HepG2 (cell line): ENCODE measurements at regions not wholly inside any gene's neighbourhood (a gene's known extent, or its start where the extent isn't known, plus 50 kb on each side); places are given as distances from the start of the nearest gene placed in this dataset.

Experiments
- ATAC-seq: fragments of 200-7000 bp; cut with Tn5 transposase; 3 replicates; pipeline ENCODE4 v1.9.1; 2020; ENCODE audit warnings: mild to moderate bottlenecking, moderate library complexity
- BruUV-seq: library from RNA; stranded (reverse); fragments of 400-500 nt; replicated peaks from 2 replicates; lab custom pipeline; 2021; lab: Mats Ljungman, UMichigan
- CTCF ChIA-PET: fragments of 300-600 bp; formaldehyde crosslinking; extraction: SDS; loops from one replicate; lab custom pipeline; 2021; ENCODE audit warnings: low total read pairs, inconsistent platforms, low intra/inter-chr PET ratio; lab: Yijun Ruan, JAX
- POLR2A ChIA-PET: fragments of 350-600 bp; sonication (Branson Sonifier 250); formaldehyde crosslinking; loops from one replicate; lab custom pipeline; 2020; ENCODE audit warnings: antibody characterized with exemption, inconsistent platforms; lab: Yijun Ruan, JAX
- DNase-seq: peaks from one replicate; pipeline ENCODE4 v3.0.0-alpha.2; 2015; ENCODE audit warnings: low spot score
- FAIRE-seq: peaks from 3 replicates; lab custom pipeline; 2011; peaks lifted over from hg19 to GRCh38; lab: Jason Lieb, UNC
- H2AFZ ChIP-seq: one replicate; pipeline ENCODE4 v1.6.1; 2011; ENCODE audit warnings: low read length, inconsistent platforms
- H3K27ac ChIP-seq: fragments of 300-600 bp; 3 replicates; pipeline ENCODE4 v1.8.0; 2011; ENCODE audit warnings: mixed run types, mild to moderate bottlenecking, mixed read lengths, low read length, inconsistent platforms; ENCODE audit not compliant: insufficient read depth; ENCODE audit errors: extremely low read length
- H3K27me3 ChIP-seq, 2 experiments: fragments of 200-600 bp in 1 of 2; 2 replicates in 1 of 2; 3 replicates in 1 of 2; pipeline versions ENCODE4 v1.6.0 to v1.8.0; 2011; ENCODE audit warnings: low read length in 2 of 2, mild to moderate bottlenecking in 2 of 2, moderate library complexity in 2 of 2, inconsistent platforms in 1 of 2; ENCODE audit not compliant: insufficient read depth in 2 of 2, control insufficient read depth in 1 of 2
- H3K36me3 ChIP-seq, 2 experiments: fragments of 200-600 bp in 1 of 2; replicated peaks in 1 of 2; 2 replicates in 1 of 2; 3 replicates in 1 of 2; pipeline versions ENCODE4 v1.5.1 to v1.8.0; 2011; ENCODE audit warnings: low read length in 2 of 2, inconsistent platforms in 1 of 2; ENCODE audit not compliant: insufficient read depth in 2 of 2, control insufficient read depth in 1 of 2
- H3K4me1 ChIP-seq: 2 replicates; pipeline ENCODE4 v1.5.1; 2012; ENCODE audit warnings: low read length, inconsistent platforms; ENCODE audit not compliant: insufficient read depth
- H3K4me2 ChIP-seq: 2 replicates; pipeline ENCODE4 v1.6.0; 2011; ENCODE audit warnings: low read depth, low read length, inconsistent platforms
- H3K4me3 ChIP-seq, 3 experiments: fragments of 200-600 bp in 1 of 3; sonication (generic), shearing (Covaris generic) in 1 of 3; replicated peaks in 1 of 3; 2 replicates each; pipeline ENCODE4 v1.5.1; 2011 to 2016; ENCODE audit warnings: low read length in 3 of 3, inconsistent platforms in 2 of 3, low read depth in 2 of 3, mild to moderate bottlenecking in 2 of 3, control low read depth in 1 of 3, mixed read lengths in 1 of 3; ENCODE audit not compliant: insufficient read depth in 1 of 3
- H3K79me2 ChIP-seq: one replicate; pipeline ENCODE4 v1.6.1; 2011; ENCODE audit warnings: low read length, inconsistent platforms; ENCODE audit not compliant: insufficient read depth
- H3K9ac ChIP-seq: 2 replicates; pipeline ENCODE4 v1.6.0; 2011; ENCODE audit warnings: mild to moderate bottlenecking, low read depth, low read length, inconsistent platforms; ENCODE audit not compliant: insufficient read depth
- H3K9me3 ChIP-seq: 2 replicates; pipeline ENCODE4 v1.5.1; 2012; ENCODE audit warnings: mild to moderate bottlenecking, low read length
- H4K20me1 ChIP-seq: 2 replicates; pipeline ENCODE4 v1.6.0; 2011; ENCODE audit warnings: inconsistent platforms, mild to moderate bottlenecking, low read length, moderate library complexity; ENCODE audit not compliant: insufficient read depth
- IKZF4 ChIP-seq: sonication (generic); formaldehyde crosslinking; IDR thresholded peaks from 2 replicates; pipeline ENCODE4 v1.5.1; 2020; ENCODE audit warnings: borderline replicate concordance, mild to moderate bottlenecking, low read depth, missing genetic modification reagents; ENCODE audit errors: not compliant biosample characterization
- REPIN1 ChIP-seq: sonication (generic); formaldehyde crosslinking; IDR thresholded peaks from 2 replicates; pipeline ENCODE4 v1.8.0; 2022; ENCODE audit warnings: missing genetic modification reagents, low read depth, mild to moderate bottlenecking, borderline replicate concordance
- SNRNP70 ChIP-seq: fragments of 200-400 bp; formaldehyde crosslinking; IDR thresholded peaks from 2 replicates; pipeline ENCODE4 v1.6.1; 2017; ENCODE audit warnings: mild to moderate bottlenecking, low read depth, low read length, moderate library complexity
- WIZ ChIP-seq: sonication (generic); formaldehyde crosslinking; IDR thresholded peaks from 2 replicates; pipeline ENCODE4 v1.5.1; 2020; ENCODE audit warnings: mild to moderate bottlenecking, missing genetic modification reagents
- WGBS: methylation state at CpG from one replicate; pipeline ENCODE4 v1.1.6; 2017; ENCODE audit warnings: low lambda C conversion rate; 5-methylcytosine and 5-hydroxymethylcytosine counted together
- in situ Hi-C: cut with HindIII; loops from 2 replicates; pipeline ENCODE4 v1.10.0; 2017; ENCODE audit warnings: low pct_unique_long_range_greater_than_20kb; ENCODE audit not compliant: extremely low pct_ligation_motif_present
- intact Hi-C: fragments of 100-400 bp; cut with micrococcal nuclease; formaldehyde crosslinking; loops from one replicate; pipeline ENCODE4 v1.10.0; 2022; ENCODE audit not compliant: unreplicated experiment
- TF ChIP-seq, protein P1 (sequence below): IDR thresholded peaks from 2 replicates; pipeline ENCODE4 v1.6.1; 2012; ENCODE audit warnings: low read depth, low read length, improper control_type of control experiment
- TF ChIP-seq, protein P2 (sequence below): sonication (generic); formaldehyde crosslinking; IDR thresholded peaks from 2 replicates; pipeline ENCODE4 v1.4.0; 2020; ENCODE audit warnings: mild to moderate bottlenecking, missing genetic modification reagents
- TF ChIP-seq, protein P3 (sequence below): sonication (generic); formaldehyde crosslinking; IDR thresholded peaks from 2 replicates; pipeline ENCODE4 v1.4.0; 2020; ENCODE audit warnings: missing genetic modification reagents
- TF ChIP-seq, protein P4 (sequence below): sonication (generic); formaldehyde crosslinking; IDR thresholded peaks from 2 replicates; pipeline ENCODE4 v1.4.0; 2020; ENCODE audit warnings: missing genetic modification reagents, borderline replicate concordance
- TF ChIP-seq, protein P5 (sequence below): sonication (generic); formaldehyde crosslinking; conservative IDR thresholded peaks from 2 replicates; pipeline ENCODE4 v1.8.0; 2022; ENCODE audit warnings: low read depth, missing genetic modification reagents
- TF ChIP-seq, protein P6 (sequence below), 2 experiments: fragments of 450-650 bp in 1 of 2; sonication (generic) in 1 of 2; formaldehyde crosslinking; IDR thresholded peaks; 2 replicates each; pipeline versions ENCODE4 v1.5.0 to v1.8.0; 2020 to 2022; ENCODE audit warnings: mild to moderate bottlenecking in 1 of 2, missing genetic modification reagents in 1 of 2

DNA sequence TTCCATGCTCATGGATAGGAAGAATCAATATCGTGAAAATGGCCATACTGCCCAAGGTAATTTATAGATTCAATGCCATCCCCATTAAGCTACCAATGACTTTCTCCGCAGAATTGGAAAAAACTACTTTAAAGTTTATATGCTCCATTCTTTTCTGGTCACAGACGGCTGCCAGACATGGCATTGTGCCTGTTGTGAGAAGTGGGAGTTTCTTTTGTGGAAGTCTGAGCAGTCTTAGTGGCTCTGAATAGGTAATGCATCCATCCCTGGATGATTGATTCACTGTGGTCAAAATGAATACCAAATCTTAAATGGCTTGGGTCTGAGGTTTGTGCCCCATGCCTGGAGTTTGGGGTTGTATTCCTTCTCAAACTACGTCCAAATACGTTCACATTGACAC is 274.5 kb upstream of the AZI2 start:
- in situ Hi-C loops (no loop called here), intact Hi-C loops (no loop called here)
- Histone ChIP-seq H3K9me3 (no peaks in the 10 kb centered on the region), H3K4me2 (no peak overlapping the region), H3K4me3 (no peak overlapping the region), H3K27me3 (no peaks in the 10 kb centered on the region), H3K9ac (no peak overlapping the region), H3K27ac (no peak overlapping the region), H3K79me2 (no peaks in the 10 kb centered on the region), H3K4me1 (no peaks in the 10 kb centered on the region), H4K20me1 (no peaks in the 10 kb centered on the region), H2AFZ (no peak overlapping the region), H3K36me3 (no peaks in the 10 kb centered on the region)
- ChIA-PET POLR2A (no interaction called here), CTCF (no interaction called here)
- 7% methylated on average over 5 of the region's 5 CpGs for WGBS
- FAIRE-seq, result no peak
- no TSS peak for BruUV-seq
- ATAC-seq, result no peak
- DNase-seq, result no peak
- no peak for TF ChIP-seq WIZ (CRISPR knock-in tag)
- TF ChIP-seq, protein P1, sequence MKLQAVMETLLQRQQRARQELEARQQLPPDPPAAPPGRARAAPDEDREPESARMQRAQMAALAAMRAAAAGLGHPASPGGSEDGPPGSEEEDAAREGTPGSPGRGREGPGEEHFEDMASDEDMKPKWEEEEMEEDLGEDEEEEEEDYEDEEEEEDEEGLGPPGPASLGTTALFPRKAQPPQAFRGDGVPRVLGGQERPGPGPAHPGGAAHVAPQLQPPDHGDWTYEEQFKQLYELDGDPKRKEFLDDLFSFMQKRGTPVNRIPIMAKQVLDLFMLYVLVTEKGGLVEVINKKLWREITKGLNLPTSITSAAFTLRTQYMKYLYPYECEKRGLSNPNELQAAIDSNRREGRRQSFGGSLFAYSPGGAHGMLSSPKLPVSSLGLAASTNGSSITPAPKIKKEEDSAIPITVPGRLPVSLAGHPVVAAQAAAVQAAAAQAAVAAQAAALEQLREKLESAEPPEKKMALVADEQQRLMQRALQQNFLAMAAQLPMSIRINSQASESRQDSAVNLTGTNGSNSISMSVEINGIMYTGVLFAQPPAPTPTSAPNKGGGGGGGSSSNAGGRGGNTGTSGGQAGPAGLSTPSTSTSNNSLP, result no peak
- TF ChIP-seq, protein P2, sequence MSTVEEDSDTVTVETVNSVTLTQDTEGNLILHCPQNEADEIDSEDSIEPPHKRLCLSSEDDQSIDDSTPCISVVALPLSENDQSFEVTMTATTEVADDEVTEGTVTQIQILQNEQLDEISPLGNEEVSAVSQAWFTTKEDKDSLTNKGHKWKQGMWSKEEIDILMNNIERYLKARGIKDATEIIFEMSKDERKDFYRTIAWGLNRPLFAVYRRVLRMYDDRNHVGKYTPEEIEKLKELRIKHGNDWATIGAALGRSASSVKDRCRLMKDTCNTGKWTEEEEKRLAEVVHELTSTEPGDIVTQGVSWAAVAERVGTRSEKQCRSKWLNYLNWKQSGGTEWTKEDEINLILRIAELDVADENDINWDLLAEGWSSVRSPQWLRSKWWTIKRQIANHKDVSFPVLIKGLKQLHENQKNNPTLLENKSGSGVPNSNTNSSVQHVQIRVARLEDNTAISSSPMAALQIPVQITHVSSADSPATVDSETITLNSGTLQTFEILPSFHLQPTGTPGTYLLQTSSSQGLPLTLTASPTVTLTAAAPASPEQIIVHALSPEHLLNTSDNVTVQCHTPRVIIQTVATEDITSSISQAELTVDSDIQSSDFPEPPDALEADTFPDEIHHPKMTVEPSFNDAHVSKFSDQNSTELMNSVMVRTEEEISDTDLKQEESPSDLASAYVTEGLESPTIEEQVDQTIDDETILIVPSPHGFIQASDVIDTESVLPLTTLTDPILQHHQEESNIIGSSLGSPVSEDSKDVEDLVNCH (CRISPR knock-in tag), result no peak
- TF ChIP-seq REPIN1, result no peak
- TF ChIP-seq, protein P3, sequence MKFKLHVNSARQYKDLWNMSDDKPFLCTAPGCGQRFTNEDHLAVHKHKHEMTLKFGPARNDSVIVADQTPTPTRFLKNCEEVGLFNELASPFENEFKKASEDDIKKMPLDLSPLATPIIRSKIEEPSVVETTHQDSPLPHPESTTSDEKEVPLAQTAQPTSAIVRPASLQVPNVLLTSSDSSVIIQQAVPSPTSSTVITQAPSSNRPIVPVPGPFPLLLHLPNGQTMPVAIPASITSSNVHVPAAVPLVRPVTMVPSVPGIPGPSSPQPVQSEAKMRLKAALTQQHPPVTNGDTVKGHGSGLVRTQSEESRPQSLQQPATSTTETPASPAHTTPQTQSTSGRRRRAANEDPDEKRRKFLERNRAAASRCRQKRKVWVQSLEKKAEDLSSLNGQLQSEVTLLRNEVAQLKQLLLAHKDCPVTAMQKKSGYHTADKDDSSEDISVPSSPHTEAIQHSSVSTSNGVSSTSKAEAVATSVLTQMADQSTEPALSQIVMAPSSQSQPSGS (CRISPR knock-in tag), result no peak
- TF ChIP-seq, protein P4, sequence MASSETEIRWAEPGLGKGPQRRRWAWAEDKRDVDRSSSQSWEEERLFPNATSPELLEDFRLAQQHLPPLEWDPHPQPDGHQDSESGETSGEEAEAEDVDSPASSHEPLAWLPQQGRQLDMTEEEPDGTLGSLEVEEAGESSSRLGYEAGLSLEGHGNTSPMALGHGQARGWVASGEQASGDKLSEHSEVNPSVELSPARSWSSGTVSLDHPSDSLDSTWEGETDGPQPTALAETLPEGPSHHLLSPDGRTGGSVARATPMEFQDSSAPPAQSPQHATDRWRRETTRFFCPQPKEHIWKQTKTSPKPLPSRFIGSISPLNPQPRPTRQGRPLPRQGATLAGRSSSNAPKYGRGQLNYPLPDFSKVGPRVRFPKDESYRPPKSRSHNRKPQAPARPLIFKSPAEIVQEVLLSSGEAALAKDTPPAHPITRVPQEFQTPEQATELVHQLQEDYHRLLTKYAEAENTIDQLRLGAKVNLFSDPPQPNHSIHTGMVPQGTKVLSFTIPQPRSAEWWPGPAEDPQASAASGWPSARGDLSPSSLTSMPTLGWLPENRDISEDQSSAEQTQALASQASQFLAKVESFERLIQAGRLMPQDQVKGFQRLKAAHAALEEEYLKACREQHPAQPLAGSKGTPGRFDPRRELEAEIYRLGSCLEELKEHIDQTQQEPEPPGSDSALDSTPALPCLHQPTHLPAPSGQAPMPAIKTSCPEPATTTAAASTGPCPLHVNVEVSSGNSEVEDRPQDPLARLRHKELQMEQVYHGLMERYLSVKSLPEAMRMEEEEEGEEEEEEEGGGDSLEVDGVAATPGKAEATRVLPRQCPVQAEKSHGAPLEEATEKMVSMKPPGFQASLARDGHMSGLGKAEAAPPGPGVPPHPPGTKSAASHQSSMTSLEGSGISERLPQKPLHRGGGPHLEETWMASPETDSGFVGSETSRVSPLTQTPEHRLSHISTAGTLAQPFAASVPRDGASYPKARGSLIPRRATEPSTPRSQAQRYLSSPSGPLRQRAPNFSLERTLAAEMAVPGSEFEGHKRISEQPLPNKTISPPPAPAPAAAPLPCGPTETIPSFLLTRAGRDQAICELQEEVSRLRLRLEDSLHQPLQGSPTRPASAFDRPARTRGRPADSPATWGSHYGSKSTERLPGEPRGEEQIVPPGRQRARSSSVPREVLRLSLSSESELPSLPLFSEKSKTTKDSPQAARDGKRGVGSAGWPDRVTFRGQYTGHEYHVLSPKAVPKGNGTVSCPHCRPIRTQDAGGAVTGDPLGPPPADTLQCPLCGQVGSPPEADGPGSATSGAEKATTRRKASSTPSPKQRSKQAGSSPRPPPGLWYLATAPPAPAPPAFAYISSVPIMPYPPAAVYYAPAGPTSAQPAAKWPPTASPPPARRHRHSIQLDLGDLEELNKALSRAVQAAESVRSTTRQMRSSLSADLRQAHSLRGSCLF (CRISPR knock-in tag), result no peak
- TF ChIP-seq SNRNP70, result no peak
- TF ChIP-seq, protein P5, sequence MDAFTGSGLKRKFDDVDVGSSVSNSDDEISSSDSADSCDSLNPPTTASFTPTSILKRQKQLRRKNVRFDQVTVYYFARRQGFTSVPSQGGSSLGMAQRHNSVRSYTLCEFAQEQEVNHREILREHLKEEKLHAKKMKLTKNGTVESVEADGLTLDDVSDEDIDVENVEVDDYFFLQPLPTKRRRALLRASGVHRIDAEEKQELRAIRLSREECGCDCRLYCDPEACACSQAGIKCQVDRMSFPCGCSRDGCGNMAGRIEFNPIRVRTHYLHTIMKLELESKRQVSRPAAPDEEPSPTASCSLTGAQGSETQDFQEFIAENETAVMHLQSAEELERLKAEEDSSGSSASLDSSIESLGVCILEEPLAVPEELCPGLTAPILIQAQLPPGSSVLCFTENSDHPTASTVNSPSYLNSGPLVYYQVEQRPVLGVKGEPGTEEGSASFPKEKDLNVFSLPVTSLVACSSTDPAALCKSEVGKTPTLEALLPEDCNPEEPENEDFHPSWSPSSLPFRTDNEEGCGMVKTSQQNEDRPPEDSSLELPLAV (CRISPR knock-in tag), result no peak
- TF ChIP-seq, protein P6, sequence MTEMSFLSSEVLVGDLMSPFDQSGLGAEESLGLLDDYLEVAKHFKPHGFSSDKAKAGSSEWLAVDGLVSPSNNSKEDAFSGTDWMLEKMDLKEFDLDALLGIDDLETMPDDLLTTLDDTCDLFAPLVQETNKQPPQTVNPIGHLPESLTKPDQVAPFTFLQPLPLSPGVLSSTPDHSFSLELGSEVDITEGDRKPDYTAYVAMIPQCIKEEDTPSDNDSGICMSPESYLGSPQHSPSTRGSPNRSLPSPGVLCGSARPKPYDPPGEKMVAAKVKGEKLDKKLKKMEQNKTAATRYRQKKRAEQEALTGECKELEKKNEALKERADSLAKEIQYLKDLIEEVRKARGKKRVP (CRISPR knock-in tag; IDR thresholded peaks at IDR 0.05), result no peak
- TF ChIP-seq IKZF4 (CRISPR knock-in tag), result no peak
